Liver (tissue), 3 donors: ENCODE measurements at regions not wholly inside any gene's neighbourhood (a gene's known extent, or its start where the extent isn't known, plus 50 kb on each side); places are given as distances from the start of the nearest gene placed in this dataset.

Source experiments
- JUND ChIP-seq, 2 donors: IDR thresholded peaks; 2 replicates each; pipeline ENCODE4 v1.6.1; 2016; ENCODE audit warnings: antibody characterized with exemption in 2 of 2
- TAF1 ChIP-seq: conservative IDR thresholded peaks from 2 replicates; pipeline ENCODE4 v1.6.1; 2016; ENCODE audit warnings: antibody characterized with exemption, mild to moderate bottlenecking
- TF ChIP-seq, protein P1 (sequence below): fragments of 150-350 bp; IDR thresholded peaks from 2 replicates; pipeline ENCODE4 v1.5.1; 2017; ENCODE audit warnings: improper control_type of control experiment, low read depth, low read length; ENCODE audit not compliant: missing input control
- TF ChIP-seq, protein P2 (sequence below): IDR thresholded peaks from 2 replicates; pipeline ENCODE4 v1.6.1; 2016; ENCODE audit warnings: antibody characterized with exemption
- donor health status: healthy.
- donor health status: healthy.

DNA sequence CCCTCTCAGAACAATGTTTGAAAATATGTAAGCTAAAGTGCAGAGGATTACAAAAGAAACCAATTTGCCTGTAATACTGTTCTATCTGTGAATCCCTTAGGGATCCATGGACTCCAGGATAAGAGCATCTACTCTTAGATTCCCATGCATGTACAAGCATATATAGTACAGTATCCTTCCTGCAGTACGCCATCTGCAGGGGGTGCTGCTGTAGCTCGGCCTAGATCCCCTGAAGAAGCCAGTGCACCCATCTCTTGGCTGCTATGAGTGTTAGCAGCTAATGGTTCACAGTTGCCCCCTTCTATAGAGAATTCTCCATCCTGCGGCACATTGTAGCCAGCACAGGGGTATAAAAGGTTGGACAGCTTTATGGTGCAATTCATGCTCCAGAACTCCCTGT lies 61.8 kb upstream of the SLC30A5 start:
- TF ChIP-seq, protein P1, sequence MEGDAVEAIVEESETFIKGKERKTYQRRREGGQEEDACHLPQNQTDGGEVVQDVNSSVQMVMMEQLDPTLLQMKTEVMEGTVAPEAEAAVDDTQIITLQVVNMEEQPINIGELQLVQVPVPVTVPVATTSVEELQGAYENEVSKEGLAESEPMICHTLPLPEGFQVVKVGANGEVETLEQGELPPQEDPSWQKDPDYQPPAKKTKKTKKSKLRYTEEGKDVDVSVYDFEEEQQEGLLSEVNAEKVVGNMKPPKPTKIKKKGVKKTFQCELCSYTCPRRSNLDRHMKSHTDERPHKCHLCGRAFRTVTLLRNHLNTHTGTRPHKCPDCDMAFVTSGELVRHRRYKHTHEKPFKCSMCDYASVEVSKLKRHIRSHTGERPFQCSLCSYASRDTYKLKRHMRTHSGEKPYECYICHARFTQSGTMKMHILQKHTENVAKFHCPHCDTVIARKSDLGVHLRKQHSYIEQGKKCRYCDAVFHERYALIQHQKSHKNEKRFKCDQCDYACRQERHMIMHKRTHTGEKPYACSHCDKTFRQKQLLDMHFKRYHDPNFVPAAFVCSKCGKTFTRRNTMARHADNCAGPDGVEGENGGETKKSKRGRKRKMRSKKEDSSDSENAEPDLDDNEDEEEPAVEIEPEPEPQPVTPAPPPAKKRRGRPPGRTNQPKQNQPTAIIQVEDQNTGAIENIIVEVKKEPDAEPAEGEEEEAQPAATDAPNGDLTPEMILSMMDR, result no peak
- TF ChIP-seq, protein P2, sequence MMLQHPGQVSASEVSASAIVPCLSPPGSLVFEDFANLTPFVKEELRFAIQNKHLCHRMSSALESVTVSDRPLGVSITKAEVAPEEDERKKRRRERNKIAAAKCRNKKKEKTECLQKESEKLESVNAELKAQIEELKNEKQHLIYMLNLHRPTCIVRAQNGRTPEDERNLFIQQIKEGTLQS, result no peak
- TF ChIP-seq TAF1 (no peak), JUND (IDR thresholded peaks at IDR 0.05) (no peak)
